Fibroblast of the conjunctiva (primary cell): ENCODE measurements at regions not wholly inside any gene's neighbourhood (a gene's known extent, or its start where the extent isn't known, plus 50 kb on each side); places are given as distances from the start of the nearest gene placed in this dataset.

Source experiments
- DNase-seq: peaks from one replicate; pipeline ENCODE4 v3.0.0-alpha.2; 2010; ENCODE audit warnings: low read depth

DNA sequence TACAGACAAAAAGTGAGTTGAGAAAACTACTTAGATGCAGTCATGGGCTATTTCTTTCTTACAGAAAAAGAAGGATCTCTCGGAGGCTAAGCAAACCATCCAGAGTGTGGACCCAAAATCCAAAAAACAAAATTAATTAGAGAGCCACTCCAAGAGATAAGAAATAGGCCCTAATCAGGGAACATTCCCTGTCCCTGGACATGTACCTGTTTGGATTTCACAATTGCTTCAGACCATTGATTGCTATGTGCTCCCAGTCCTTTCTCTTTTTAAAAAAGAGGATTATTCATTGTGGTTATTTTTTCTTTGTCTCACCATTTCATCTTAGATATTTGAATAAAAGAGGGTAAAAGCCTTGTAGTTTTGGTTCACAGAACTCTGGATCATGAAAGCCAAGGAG lies 549.9 kb downstream of the ETNK1 start:
- no peak for DNase-seq

DNA sequence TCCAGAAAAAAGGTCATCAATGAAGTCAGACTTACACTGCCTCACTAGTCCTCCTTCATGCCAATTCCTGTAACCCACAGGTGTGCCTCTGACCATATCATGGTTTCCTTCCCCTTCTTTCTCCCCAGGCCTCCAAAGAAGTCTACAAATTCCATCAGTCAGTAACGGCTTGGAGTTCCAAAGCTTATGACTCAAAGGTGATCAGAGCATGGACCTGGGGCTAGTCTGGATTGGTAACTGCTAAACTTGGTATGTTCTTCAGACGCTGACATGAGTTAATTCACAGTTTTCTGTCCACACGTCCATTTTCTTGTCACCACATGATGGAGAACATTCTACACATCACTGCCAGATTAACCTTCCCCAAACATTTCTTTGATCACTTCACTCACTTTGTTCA lies 560.4 kb downstream of the ETNK1 start:
- DNase-seq = no peak

DNA sequence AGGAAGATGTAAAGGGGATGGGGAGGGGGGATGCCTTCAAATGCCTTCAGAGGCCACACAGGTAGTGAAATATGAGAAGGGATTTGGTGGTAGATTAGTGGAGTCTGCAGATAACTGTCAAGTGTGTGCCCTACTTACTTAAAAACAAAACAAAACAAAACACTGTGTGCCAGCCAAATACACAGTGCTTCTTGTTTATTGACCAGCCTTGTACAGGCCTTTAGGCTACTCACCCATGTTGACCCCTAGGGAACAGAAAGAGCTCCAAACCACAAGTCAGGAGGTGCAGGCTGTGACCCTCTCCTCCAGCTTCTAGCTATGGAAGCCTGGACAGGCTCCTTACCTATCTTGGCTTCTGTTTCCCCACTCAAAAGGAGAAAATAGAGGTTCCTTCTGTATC lies 562.0 kb downstream of the ETNK1 start:
- no peak for DNase-seq

DNA sequence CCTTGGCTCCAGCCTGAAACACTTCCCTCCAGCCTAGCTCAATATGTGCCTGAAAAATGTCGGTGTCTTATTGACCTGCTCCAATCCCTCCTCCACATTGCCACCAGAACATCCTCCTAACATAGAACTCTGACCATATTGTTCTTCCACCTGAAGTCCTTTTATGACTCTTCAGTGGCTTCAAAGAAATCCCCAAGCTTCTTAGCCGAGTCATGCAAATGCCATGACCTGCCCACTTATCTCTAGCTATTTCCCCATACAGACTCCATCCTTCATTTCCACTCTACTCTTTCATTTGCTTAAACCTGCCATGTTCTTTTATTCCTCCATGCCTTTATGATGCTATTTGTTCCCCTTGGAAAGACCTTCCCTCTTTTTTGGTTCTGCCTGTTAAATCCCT lies 568.6 kb downstream of the ETNK1 start:
- no peak for DNase-seq

DNA sequence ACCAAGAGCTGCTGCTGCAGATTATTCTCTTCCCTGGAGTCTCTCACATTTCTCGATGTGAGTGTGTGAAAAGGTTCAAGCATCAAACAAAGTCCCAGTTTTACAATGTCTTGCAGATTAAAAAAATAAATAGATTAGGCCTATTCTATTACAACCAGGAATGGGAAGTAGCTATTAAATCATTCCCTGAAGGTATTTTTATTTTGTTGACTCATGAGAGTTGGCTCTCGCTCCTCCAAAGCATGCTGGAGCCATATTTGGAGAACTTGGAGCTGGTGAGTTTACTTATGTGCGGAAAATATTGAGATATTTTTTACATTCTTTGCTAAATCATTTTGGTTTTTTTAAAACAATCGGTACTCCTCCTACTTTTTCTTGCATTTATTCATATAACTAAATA lies 572.3 kb downstream of the ETNK1 start:
- DNase-seq = no peak

DNA sequence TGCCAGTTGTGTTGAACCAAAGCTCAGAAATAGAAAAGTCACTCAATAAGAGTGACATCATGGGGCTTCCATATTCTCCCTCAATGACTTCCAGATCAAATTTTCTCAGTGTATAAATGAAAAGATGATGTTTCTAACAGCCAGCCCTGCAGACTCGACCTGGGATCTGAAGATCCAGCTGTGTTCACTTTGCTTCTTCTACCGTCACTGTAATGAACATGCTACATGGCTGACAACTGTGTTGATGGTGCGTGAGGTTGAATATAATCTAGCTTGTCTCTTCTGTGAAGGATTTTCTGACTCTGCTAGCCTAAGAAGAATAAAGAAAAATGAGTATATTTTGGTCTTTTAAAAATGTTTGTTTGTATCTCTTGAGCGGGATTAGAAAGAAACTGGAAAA lies 577.8 kb downstream of the ETNK1 start:
- DNase-seq = no peak

DNA sequence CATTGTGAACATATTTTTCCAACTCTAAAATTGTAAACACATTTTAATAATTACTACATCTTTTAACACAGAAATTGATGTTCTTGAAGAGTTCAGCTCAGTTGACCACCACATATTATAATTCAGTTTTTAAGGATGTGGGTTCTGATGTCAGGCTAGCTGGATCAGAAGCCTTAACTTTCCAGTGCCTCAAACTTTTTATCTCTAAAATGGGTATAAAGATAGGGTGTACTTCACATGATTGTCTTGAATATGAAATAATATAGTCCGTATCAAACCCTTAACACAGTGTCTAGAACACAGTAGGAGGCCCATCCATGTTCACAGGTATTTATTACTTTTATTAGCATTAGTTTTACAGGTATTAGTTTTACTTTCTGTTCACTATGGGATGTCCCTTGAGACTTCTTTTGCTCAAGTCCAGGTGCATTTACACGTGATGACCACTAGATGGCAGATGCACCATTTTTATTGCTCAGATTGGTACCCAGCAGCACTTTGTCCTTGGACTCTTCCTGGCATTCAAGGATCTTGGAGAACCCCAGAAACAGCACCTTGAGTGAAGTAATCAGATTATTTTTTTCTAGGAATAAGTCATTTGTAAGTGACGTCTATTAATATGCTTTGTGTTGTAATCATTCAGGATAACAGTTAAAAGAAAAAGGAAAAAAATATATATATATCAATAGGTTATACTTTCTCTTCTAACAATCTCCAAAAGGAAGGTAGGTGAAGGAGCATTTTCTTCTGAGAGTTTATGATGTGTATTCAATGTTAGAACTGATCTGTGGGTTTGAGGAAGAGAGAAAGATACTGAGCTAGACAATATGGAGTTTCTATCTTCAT lies 580.2 kb downstream of the ETNK1 start:
- DNase-seq = peak; percentile 51

DNA sequence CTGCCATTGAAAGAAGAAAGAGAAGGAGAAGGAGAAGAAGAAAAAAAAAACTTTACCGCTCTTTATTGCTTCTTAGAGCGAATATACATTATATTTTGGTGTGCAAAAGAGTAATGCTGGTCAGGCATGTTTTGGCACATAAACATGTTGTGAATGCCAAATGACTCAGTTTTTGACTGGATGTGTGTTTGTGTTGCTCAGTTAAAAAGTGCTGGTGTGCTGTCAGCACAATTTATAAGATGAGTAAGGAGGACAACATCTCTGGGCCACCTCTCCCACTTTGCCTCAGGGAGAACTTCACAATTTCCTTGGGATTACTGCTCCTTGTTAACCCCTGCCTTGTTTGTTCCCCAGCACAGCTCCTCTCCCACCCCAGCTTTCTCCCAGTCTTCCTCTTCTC lies 584.8 kb downstream of the ETNK1 start:
- no peak for DNase-seq

DNA sequence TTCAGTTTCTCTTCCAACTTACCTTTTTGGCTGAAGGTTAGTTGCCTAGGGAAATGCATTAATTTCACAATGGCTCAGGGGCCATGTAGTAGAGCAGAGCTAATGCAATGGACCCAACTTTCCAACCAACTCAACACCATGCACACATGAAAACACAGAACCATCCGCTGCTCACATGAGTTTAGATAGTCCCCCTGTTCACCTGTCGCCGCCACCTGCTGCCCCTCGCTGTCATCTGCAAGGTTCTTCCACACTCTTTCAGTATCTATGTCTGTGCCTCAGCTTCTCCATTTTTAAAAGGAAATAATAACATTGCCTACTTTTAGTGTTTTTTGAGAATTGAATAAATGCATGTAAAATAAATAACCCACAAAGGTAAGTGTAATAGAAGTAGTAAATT lies 585.6 kb downstream of the ETNK1 start:
- DNase-seq = no peak

DNA sequence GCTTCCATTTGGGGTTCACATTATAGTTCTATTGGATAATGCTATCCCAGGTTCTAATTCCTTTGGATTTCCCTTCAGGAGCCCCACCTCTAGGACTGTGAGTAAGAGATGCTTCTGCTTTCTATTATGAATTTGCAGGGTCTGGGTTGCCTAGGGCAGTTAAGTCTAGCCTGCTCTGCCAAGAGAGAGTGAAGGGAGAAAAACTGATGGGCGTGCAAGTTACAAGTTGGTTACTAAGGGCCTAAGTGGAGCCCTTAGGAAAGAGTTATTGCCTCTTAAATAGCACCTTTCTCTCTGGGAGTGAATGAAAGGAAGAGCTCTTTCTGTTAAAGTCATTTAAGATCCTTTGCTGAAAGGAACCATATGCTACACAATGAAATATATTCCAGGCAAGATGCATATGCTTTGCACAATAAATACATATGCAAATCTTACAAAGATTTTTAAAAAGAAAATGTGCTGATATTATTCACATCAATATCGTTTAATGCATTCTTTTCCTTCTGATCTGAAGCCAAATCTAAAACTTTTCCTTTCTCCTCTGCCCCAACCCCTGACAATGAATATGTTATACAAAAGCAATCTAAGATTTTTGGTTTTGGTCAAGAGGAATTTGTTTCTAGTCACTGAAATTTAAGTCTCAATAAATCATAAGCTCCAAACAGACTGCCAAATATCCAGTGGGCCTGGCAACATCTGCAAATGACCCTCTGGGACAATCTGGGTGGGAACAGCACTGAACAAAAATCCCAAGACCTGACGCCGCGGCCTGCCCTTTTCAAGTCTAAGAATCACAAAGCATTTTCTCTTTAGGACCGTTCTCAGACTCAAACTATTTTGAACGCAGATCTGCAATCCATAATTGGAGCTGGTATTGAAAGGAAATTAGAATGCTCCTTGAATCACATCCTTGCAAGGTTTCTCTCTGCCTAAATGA lies 586.7 kb downstream of the ETNK1 start:
- DNase-seq = no peak

DNA sequence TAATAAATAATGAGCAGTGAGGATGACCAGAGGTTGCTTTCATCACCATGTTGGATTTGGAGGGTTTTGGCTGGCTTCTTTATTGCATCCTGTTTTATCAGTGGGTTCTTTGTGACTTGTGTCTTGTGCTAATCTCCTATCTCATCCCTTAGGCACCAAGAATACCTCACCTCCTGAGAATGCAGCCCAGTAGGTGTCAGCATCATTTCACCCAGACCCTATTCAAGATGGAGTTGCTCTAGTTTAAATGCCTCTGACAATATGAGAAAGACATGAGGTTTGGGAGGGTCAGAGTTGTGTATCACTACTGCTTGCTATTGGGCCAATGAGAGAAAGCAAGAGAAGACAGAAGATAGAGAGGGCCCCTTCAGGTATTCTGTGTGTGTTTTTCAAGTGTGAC lies 592.2 kb downstream of the ETNK1 start:
- DNase-seq = no peak

DNA sequence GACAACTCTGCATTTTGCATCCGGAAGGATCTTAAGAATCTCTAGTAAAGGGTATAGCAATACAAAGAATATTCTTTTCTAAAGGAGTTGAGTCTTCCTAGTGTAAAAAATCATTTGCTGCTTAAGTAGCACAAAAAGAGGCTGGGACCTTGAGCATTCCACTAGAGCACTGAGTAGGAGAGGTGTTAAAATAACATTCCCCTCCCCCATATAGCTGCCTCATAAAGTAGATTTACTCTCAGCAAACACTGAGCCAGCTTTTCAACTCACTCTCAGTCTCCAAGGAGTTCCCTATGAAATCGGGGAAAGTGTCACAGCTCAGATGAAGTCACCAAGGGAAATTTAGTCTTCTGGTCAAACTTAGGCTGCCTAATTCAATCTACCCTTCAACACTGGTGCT lies 592.7 kb downstream of the ETNK1 start:
- DNase-seq = no peak

DNA sequence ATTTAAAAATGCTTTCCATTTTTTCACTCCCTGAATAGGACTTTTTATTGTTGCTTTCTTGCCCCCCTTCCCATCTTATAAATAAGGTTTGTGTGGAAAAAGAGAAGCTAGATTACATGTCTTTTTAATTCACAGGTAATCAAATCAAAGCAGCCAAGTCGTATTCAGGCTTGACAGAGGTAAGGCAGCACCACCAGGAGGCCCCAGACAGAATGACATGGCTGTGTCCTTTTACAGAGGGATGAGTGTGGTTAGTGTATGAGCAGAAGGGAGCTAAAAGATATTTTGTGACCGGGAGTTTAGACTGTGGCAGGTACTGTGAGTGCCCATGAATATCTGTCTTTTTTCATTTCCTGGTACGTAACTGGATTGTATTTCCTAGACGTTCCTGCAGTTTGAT lies 596.1 kb downstream of the ETNK1 start:
- DNase-seq = no peak

DNA sequence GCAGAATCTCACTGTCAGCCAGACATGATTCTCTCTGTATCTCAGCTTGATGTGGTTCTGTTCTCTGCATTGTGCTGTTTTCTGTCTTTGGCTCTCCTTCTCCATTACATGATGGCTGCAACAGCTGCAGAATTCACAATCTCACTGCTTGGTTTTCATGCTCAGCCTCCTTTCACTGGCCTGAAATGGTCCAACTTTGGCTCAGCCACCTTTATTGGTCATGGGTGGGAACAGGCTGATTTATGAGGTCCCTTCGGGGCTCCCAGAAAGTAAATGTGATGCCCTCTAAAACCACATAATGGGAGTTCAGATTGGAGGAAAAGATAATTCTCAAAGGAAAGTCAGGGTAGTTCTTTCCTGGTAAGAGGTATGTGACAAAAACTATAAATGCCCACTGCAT lies 597.0 kb downstream of the ETNK1 start:
- DNase-seq = no peak

DNA sequence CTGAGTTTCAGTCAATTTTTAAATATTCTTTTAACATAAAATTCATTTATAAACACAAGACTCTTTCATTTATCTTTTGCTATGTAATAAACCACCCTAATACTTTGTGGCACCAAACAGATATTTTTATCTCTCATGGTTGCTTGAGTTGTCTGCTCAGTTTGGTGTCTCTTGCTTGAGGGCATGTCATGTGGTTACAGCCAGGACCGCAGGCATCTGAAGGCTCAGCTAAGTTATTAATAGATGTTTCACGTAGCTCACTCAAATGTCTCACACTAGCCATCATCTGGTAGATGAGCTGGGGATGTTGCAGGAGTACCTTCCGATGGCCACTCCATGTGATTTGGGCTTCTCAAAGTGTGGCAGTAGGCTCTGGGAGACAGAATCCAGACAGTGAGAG lies 597.8 kb downstream of the ETNK1 start:
- DNase-seq = no peak

DNA sequence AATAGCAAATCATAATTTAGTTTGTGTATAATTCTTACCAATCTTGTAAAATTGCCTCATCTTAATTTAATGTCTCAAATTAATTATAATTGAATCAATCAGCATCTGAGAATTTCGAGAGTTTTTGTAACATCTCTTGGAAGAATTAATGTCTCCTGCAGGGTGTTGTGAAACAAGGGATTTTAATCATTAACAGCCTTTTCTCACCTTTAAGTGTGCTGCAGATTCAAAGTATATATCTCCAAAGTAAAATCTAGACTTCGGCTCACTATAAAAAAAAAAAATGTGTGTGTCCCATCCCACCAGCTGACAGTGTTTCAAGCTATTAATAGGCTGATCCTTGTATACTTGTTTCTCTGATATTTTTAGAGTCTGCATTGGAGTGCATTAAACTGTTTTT lies 603.1 kb downstream of the ETNK1 start:
- no peak for DNase-seq

DNA sequence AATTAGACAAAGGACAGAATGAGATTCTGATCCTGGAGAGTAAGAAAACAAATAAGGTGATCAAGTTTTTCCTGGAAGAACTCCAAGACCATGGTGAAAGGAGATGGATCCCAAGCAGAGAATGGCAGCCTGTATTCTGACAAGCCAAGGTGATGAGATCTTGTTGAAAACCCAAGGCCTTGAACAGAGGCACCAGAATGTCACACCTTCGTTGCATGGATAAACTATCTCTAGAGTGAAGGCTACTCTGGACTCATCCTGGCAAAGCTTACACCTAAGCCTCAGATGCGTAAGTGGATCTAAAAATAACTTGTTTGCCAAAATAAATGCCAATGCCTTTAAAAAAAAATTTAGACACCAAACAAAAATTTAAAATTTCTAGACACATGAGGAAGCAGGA lies 605.9 kb downstream of the ETNK1 start:
- no peak for DNase-seq

DNA sequence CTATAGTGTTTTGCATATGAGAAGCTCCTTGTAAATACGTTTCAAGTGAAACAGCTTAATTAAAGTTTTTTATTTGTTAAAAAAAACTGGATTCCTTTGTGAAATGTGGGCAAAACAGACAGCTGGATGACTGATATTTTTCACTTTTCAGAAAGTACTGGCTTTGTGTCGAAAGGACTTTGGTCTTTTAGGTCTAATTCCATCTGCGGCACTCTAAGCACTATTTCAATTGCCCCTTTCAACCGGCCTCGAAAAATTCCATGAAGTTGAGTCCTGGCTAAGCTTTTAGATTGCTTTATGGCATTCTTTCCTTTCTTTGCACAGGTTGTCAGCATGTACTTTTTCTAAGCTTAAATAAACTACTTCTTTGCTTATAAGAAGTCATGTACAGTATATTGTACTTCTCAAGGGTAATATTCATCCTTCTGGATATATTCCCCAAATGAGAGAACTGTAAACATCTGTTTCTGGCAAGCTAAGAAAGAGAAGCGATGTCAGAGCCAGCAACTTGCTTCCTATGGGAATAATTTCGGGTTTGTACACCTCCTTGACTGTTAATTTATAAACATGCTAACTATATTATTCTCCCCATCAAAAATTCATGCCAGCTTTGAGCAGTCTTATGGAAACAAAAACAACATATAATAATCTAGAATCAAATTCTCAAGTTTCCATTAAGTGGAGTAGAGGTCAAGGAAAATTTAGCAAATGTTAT lies 611.3 kb downstream of the ETNK1 start:
- no peak for DNase-seq

DNA sequence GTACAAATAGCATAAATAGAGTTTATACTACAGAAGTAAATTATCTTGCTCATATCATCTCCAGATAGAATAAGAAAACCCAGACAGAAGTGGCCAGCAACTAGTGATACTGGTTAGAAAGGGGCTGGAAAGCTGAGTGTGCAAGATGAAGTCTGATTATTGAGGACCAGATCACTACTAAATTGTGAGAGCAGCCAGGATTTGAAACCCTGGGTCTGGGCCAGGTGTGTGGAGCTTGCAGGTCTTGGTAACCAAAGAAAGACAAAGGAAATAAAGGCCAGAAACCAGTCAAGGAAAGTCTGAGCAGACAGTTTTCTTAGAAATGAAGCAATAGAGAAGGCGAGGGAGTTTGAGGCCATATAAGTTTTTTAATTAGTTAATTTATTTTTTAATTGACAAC lies 611.8 kb downstream of the ETNK1 start:
- DNase-seq = no peak

DNA sequence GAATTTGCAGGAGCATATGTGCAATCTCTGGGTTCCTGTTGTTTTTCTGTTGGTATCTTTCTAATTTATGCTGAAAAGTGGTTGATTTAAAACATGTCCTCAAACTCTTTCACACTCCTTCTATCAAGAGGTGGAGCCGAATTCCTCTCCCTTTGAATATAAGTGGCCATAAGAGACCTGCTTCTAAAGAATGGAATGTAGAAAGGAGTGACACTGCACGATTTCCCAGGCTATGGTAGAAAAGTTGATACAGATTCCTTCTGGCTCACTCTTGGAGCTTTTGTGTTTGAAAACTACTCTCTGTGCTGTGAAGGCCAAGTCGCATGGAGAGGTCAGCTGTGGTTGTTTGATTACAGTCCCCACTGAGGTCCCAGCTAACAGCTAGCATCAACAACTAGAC lies 613.2 kb downstream of the ETNK1 start:
- DNase-seq = no peak

DNA sequence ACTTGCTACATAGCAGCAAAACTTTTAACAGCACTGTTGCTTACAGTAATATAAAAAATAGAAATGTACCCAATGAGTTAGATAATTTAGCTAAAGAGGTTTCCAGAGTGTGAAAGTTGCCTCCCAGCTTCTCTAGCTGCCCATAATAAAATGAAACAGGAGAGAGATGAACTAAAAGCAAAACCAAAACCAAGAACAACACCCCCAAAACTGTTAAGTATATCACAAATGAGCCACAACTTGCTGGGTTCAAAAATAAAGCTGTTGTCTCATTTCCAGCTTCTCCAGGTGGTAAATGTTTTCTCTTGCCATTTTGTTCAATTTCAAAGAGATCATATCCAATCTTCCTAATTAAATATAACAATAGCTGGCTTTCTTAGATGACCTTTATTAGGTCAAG lies 614.0 kb downstream of the ETNK1 start:
- no peak for DNase-seq

DNA sequence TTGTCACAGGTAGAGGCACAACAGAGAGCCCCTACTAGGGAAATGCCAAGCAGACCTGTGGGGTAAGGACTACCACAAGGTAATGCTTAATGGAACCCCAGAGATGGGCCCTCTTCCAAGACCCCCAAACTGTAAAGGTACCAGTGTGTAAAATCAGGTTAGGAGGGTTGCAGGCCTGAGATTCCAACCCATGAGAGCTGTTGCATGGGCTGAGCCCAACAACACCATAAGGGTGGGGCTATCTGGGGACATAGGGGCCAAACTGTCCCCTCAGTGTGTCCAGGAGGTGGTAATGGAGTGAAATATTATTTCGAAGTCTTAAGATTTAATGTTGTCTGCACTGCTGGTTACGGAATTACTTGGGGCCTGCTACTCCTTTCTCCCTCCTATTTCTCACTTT lies 620.2 kb downstream of the ETNK1 start:
- DNase-seq = no peak

DNA sequence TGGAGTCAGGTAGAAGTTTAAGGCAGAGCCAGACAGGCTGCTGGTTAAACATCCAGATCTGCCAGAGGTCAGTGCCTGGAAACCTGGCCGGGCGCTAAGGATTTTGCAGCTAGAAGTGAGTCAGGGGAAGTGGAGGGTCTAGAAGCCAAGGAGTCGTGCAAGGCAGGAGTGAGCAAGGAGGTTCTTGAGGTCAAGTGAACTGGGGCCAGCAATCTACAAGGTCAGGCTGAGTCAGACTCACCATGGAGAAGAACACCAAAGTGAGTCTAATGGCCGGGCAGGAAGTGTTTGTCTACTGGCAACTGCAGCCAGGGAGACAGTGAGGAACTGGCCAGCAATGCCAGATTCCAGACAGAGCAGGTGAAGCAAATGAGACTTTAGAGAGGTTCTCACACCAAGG lies 628.2 kb downstream of the ETNK1 start:
- no peak for DNase-seq
